ENCODE measurements at regions not wholly inside any gene's neighbourhood (a gene's known extent, or its start where the extent isn't known, plus 50 kb on each side); places are given as distances from the start of the nearest gene placed in this dataset.
"Not testable (repeated sequence)": the region's sequence is repeated elsewhere in the genome, so short reads cannot be mapped to it uniquely, and the experiment has no call there.

GRCh38 chr10:127610816-127611215 lies 61.7 kb downstream of the NPS start:
- Histone ChIP-seq H3K4me3 (ENCODE audit: low read depth, low read length) (no peak overlapping the region), H3K27ac (ENCODE audit: low read depth) (no peak overlapping the region), H3K4me1 (ENCODE audit: insufficient read depth) (no peaks in the 10 kb centered on the region), H3K36me3 (ENCODE audit: insufficient read depth) (no peaks in the 10 kb centered on the region)
- no peak for DNase-seq (ENCODE audit: extremely low spot score)
- 69% methylated on average over 1 of the region's 1 CpG for WGBS

GRCh38 chr10:127614484-127615017 lies 65.4 kb downstream of the NPS start:
- 51% methylated on average over 7 of the region's 7 CpGs for WGBS

GRCh38 chr10:127618797-127619196 lies 69.7 kb downstream of the NPS start:
- Histone ChIP-seq H3K4me1 (ENCODE audit: insufficient read depth) (no peaks in the 10 kb centered on the region), H3K36me3 (ENCODE audit: insufficient read depth) (no peaks in the 10 kb centered on the region), H3K4me3 (ENCODE audit: low read depth, low read length) (no peak overlapping the region), H3K27ac (ENCODE audit: low read depth) (no peak overlapping the region)
- WGBS = 88% methylated on average over 3 of the region's 3 CpGs
- no peak for DNase-seq (ENCODE audit: extremely low spot score)

More at GRCh38 chr10:127614484-127615017, 65.4 kb downstream of the NPS start:
- no peak overlapping the region for H3K27ac ChIP-seq (ENCODE audit: low read depth)
- DNase-seq (ENCODE audit: extremely low spot score) = no peak
- H3K4me1 ChIP-seq (ENCODE audit: insufficient read depth) = no peaks in the 10 kb centered on the region
- H3K36me3 ChIP-seq (ENCODE audit: insufficient read depth) = no peaks in the 10 kb centered on the region
- H3K4me3 ChIP-seq (ENCODE audit: low read depth, low read length) = no peak overlapping the region

- H3K4me1 ChIP-seq (ENCODE audit: insufficient read depth) = no peaks in the 10 kb centered on the region
- no peak overlapping the region for H3K27ac ChIP-seq (ENCODE audit: low read depth)
- peak; percentile 18 for DNase-seq (ENCODE audit: extremely low spot score)
- H3K36me3 ChIP-seq (ENCODE audit: insufficient read depth) = no peaks in the 10 kb centered on the region
- 50% methylated on average over 5 of the region's 5 CpGs for WGBS
- H3K4me3 ChIP-seq (ENCODE audit: low read depth, low read length) = no peak overlapping the region
Measured at GRCh38 chr10:127619546-127620325, 70.6 kb downstream of the NPS start.

GRCh38 chr10:127635882-127636281 lies 86.8 kb downstream of the NPS start:
- 95% methylated on average over 2 of the region's 2 CpGs for WGBS
- Histone ChIP-seq H3K4me1 (ENCODE audit: insufficient read depth) (no peaks in the 10 kb centered on the region), H3K4me3 (ENCODE audit: low read depth, low read length) (no peak overlapping the region), H3K27ac (ENCODE audit: low read depth) (no peak overlapping the region), H3K36me3 (ENCODE audit: insufficient read depth) (no peaks in the 10 kb centered on the region)
- DNase-seq (ENCODE audit: extremely low spot score) = no peak

- no peak overlapping the region for H3K4me3 ChIP-seq (ENCODE audit: low read depth, low read length)
- H3K4me1 ChIP-seq (ENCODE audit: insufficient read depth) = no peaks in the 10 kb centered on the region
- H3K27ac ChIP-seq (ENCODE audit: low read depth) = no peak overlapping the region
- H3K36me3 ChIP-seq (ENCODE audit: insufficient read depth) = no peaks in the 10 kb centered on the region
- 74% methylated on average over 3 of the region's 3 CpGs for WGBS
- no peak for DNase-seq (ENCODE audit: extremely low spot score)
Measured at GRCh38 chr10:127648885-127649284, 88.1 kb upstream of the FOXI2 start.

- H3K27ac ChIP-seq (ENCODE audit: low read depth) = no peak overlapping the region
- DNase-seq (ENCODE audit: extremely low spot score) = no peak
- 51% methylated on average over 6 of the region's 6 CpGs for WGBS
- no peaks in the 10 kb centered on the region for H3K36me3 ChIP-seq (ENCODE audit: insufficient read depth)
- no peaks in the 10 kb centered on the region for H3K4me1 ChIP-seq (ENCODE audit: insufficient read depth)
- H3K4me3 ChIP-seq (ENCODE audit: low read depth, low read length) = no peak overlapping the region
Measured at GRCh38 chr10:127649642-127650041, 87.3 kb upstream of the FOXI2 start.

GRCh38 chr10:127657056-127657455 lies 79.9 kb upstream of the FOXI2 start:
- WGBS = 73% methylated on average over 1 of the region's 1 CpG
- DNase-seq (ENCODE audit: extremely low spot score) = no peak
- Histone ChIP-seq H3K4me1 (ENCODE audit: insufficient read depth) (no peaks in the 10 kb centered on the region), H3K36me3 (ENCODE audit: insufficient read depth) (no peaks in the 10 kb centered on the region), H3K27ac (ENCODE audit: low read depth) (no peak overlapping the region), H3K4me3 (ENCODE audit: low read depth, low read length) (no peak overlapping the region)

- not testable (repeated sequence) for H3K36me3 ChIP-seq (ENCODE audit: insufficient read depth); H3K4me3 ChIP-seq (ENCODE audit: low read depth, low read length); DNase-seq (ENCODE audit: extremely low spot score); H3K27ac ChIP-seq (ENCODE audit: low read depth); H3K4me1 ChIP-seq (ENCODE audit: insufficient read depth)
- 11% methylated on average over 3 of the region's 3 CpGs for WGBS
Measured at GRCh38 chr10:127676430-127676829, 60.6 kb upstream of the FOXI2 start.

- H3K4me3 ChIP-seq (ENCODE audit: low read depth, low read length) = no peak overlapping the region
- WGBS = 66% methylated on average over 8 of the region's 8 CpGs
- no peak overlapping the region for H3K27ac ChIP-seq (ENCODE audit: low read depth)
- H3K4me1 ChIP-seq (ENCODE audit: insufficient read depth) = no peaks in the 10 kb centered on the region
- no peak for DNase-seq (ENCODE audit: extremely low spot score)
- no peaks in the 10 kb centered on the region for H3K36me3 ChIP-seq (ENCODE audit: insufficient read depth)
Measured at GRCh38 chr10:127678091-127678490, 58.9 kb upstream of the FOXI2 start.

GRCh38 chr10:127679642-127680255 lies 57.2 kb upstream of the FOXI2 start:
- no peaks in the 10 kb centered on the region for H3K4me1 ChIP-seq (ENCODE audit: insufficient read depth)
- no peaks in the 10 kb centered on the region for H3K36me3 ChIP-seq (ENCODE audit: insufficient read depth)
- H3K4me3 ChIP-seq (ENCODE audit: low read depth, low read length) = no peak overlapping the region
- 75% methylated on average over 3 of the region's 3 CpGs for WGBS
- DNase-seq (ENCODE audit: extremely low spot score) = no peak
- no peak overlapping the region for H3K27ac ChIP-seq (ENCODE audit: low read depth)
